ENCODE measurements at regions not wholly inside any gene's neighbourhood (a gene's known extent, or its start where the extent isn't known, plus 50 kb on each side); places are given as distances from the start of the nearest gene placed in this dataset.
"Not testable (repeated sequence)": the region's sequence is repeated elsewhere in the genome, so short reads cannot be mapped to it uniquely, and the experiment has no call there.

GRCh38 chr14:106710187-106710586 lies 1183.8 kb downstream of the TMEM121 start:
- DNase-seq: not testable (repeated sequence)

GRCh38 chr14:106712513-106712912 lies 1186.1 kb downstream of the TMEM121 start:
- DNase-seq: not testable (repeated sequence)

GRCh38 chr14:106714446-106715428 lies 1188.4 kb downstream of the TMEM121 start:
- not testable (repeated sequence) for DNase-seq

- not testable (repeated sequence) for DNase-seq
Measured at GRCh38 chr14:106717544-106717943, 1191.2 kb downstream of the TMEM121 start.

GRCh38 chr14:106719880-106720279 lies 1193.5 kb downstream of the TMEM121 start:
- DNase-seq: not testable (repeated sequence)

GRCh38 chr14:106721926-106722325 lies 1195.5 kb downstream of the TMEM121 start:
- DNase-seq: not testable (repeated sequence)

- not testable (repeated sequence) for DNase-seq
Measured at GRCh38 chr14:106722813-106723687, 1196.7 kb downstream of the TMEM121 start.

GRCh38 chr14:106727962-106728361 lies 1201.6 kb downstream of the TMEM121 start:
- DNase-seq: not testable (repeated sequence)

- DNase-seq: no peak
Measured at GRCh38 chr14:106728611-106729010, 1202.2 kb downstream of the TMEM121 start.

GRCh38 chr14:106729551-106729950 lies 1203.2 kb downstream of the TMEM121 start:
- no peak for DNase-seq

GRCh38 chr14:106733771-106734170 lies 1207.4 kb downstream of the TMEM121 start:
- no peak for DNase-seq

GRCh38 chr14:106737021-106737420 lies 1210.6 kb downstream of the TMEM121 start:
- no peak for DNase-seq

- DNase-seq: no peak
Measured at GRCh38 chr14:106738075-106738474, 1211.7 kb downstream of the TMEM121 start.

GRCh38 chr14:106738598-106739258 lies 1212.3 kb downstream of the TMEM121 start:
- DNase-seq: not testable (repeated sequence)

- DNase-seq: peak; percentile 3
Measured at GRCh38 chr14:106741086-106741827, 1214.9 kb downstream of the TMEM121 start.

- DNase-seq: not testable (repeated sequence)
Measured at GRCh38 chr14:106745016-106745767, 1218.8 kb downstream of the TMEM121 start.

GRCh38 chr14:106750089-106750488 lies 1223.7 kb downstream of the TMEM121 start:
- not testable (repeated sequence) for DNase-seq

GRCh38 chr14:106753751-106754150 lies 1227.4 kb downstream of the TMEM121 start:
- DNase-seq: not testable (repeated sequence)

- DNase-seq: not testable (repeated sequence)
Measured at GRCh38 chr14:106757444-106757843, 1231.1 kb downstream of the TMEM121 start.

GRCh38 chr14:106761886-106762816 lies 1235.8 kb downstream of the TMEM121 start:
- not testable (repeated sequence) for DNase-seq

Measured in NCI-H2171 (cell line).